Stomach (tissue), 8 donors: ENCODE measurements at regions not wholly inside any gene's neighbourhood (a gene's known extent, or its start where the extent isn't known, plus 50 kb on each side); places are given as distances from the start of the nearest gene placed in this dataset.
A peak's percentile ranks its signal among the peaks of the same experiment; 100 is the strongest.

Source experiments
- DNase-seq, 2 donors: peaks; one replicate each; pipeline versions ENCODE4 v3.0.0 to v3.0.0-alpha.2; 2013 to 2019
- H3K27ac ChIP-seq, 5 donors: fragments of 200-600 bp in 4 of 5; sonication (generic) in 4 of 5; one replicate each; pipeline ENCODE4 v1.5.1; 2013 to 2019; ENCODE audit warnings: mild to moderate bottlenecking in 1 of 5, moderate library complexity in 1 of 5
- H3K27me3 ChIP-seq, 3 donors: fragments of 200-600 bp; sonication (generic); one replicate each; pipeline ENCODE4 v1.5.1; 2017 to 2019; ENCODE audit warnings: mixed run types in 1 of 3
- H3K36me3 ChIP-seq, 4 donors: fragments of 200-600 bp; sonication (generic); 1 replicate in 3 of 4; 2 replicates in 1 of 4; pipeline ENCODE4 v1.5.1; 2016 to 2019
- H3K4me1 ChIP-seq, 4 donors: fragments of 200-600 bp; sonication (generic); one replicate each; pipeline ENCODE4 v1.5.1; 2016 to 2019
- H3K4me3 ChIP-seq, 4 donors: fragments of 200-600 bp; sonication (generic) in 3 of 4; one replicate each; pipeline ENCODE4 v1.5.1; 2016 to 2019; ENCODE audit warnings: mild to moderate bottlenecking in 1 of 4
- H3K9me3 ChIP-seq, 4 donors: fragments of 200-600 bp; sonication (generic); one replicate each; pipeline ENCODE4 v1.5.1; 2016 to 2019
- EP300 ChIP-seq: sonication (generic); formaldehyde crosslinking; IDR thresholded peaks from one replicate; pipeline ENCODE4 v1.6.1; 2017; ENCODE audit warnings: antibody characterized with exemption
- POLR2A ChIP-seq, 4 donors: fragments of 450-650 bp; IDR thresholded peaks; one replicate each; pipeline ENCODE4 v1.6.1; 2016; ENCODE audit warnings: antibody characterized with exemption in 4 of 4, control low read depth in 2 of 4, mild to moderate bottlenecking in 1 of 4, moderate library complexity in 1 of 4
- POLR2AphosphoS5 ChIP-seq, 3 donors: sonication (generic); formaldehyde crosslinking; IDR thresholded peaks; one replicate each; pipeline ENCODE4 v1.6.1; 2016; ENCODE audit warnings: antibody characterized with exemption in 3 of 3
- WGBS, 5 donors: extraction: QIAGEN DNeasy Blood & Tissue Kit in 3 of 5; methylation state at CpG; one replicate each; pipeline versions ENCODE4 v1.1.5 to v1.1.7; 2013 to 2018; 5-methylcytosine and 5-hydroxymethylcytosine counted together
- intact Hi-C: fragments of 100-400 bp; cut with DNase I; formaldehyde crosslinking; loops from one replicate; pipeline ENCODE4 v1.15.1; 2023; ENCODE audit warnings: low total_unique reads
- TF ChIP-seq, protein P1 (sequence below), 7 experiments: fragments of 450-650 bp in 4 of 7; fragments of 200-600 bp in 3 of 7; sonication (generic) in 3 of 7; IDR thresholded peaks; one replicate each; pipeline ENCODE4 v1.5.1; 2016 to 2019; ENCODE audit warnings: antibody characterized with exemption in 7 of 7, control low read depth in 2 of 7, mild to moderate bottlenecking in 1 of 7
- donor health status: healthy with polysubstance abuse.
- donor health status: Bipolar disorder and iron deficiency.
- donor health status: healthy.

DNA sequence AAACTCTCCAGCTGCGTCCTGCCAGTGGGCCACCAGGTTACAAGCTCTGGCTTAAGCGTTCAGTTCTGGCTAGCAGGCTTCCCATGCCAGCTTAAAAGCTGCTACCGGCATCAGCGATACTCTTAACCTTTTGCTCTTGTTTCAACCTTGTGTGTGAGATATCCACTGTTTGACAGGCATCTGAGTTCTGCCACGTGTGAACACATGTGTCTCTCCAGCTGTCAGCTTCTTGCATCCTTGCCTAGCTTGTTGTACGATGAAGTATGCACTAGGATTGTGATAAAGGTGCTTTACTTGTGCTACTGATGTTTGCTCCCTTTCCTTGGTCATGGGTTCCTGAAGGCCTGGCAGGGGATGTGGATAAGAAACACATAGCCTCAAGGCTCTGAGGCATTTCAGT, 201.6 kb downstream of the PRDM2 start:
- no peak for DNase-seq
- Histone ChIP-seq H3K27me3 (peaks cover 0 to 6% (median 0%) of the 10 kb centered on the region in 3 donors), H3K27ac (peak overlapping the region in 1 of 5 donors; percentile 8), H3K9me3 (peaks cover 0 to 6% (median 0%) of the 10 kb centered on the region in 4 donors), H3K4me3 (no peak overlapping the region), H3K36me3 (no peaks in the 10 kb centered on the region), H3K4me1 (no peaks in the 10 kb centered on the region)
- TF ChIP-seq, protein P1, sequence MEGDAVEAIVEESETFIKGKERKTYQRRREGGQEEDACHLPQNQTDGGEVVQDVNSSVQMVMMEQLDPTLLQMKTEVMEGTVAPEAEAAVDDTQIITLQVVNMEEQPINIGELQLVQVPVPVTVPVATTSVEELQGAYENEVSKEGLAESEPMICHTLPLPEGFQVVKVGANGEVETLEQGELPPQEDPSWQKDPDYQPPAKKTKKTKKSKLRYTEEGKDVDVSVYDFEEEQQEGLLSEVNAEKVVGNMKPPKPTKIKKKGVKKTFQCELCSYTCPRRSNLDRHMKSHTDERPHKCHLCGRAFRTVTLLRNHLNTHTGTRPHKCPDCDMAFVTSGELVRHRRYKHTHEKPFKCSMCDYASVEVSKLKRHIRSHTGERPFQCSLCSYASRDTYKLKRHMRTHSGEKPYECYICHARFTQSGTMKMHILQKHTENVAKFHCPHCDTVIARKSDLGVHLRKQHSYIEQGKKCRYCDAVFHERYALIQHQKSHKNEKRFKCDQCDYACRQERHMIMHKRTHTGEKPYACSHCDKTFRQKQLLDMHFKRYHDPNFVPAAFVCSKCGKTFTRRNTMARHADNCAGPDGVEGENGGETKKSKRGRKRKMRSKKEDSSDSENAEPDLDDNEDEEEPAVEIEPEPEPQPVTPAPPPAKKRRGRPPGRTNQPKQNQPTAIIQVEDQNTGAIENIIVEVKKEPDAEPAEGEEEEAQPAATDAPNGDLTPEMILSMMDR (IDR thresholded peaks at IDR 0.05): no peak
- no peak for TF ChIP-seq EP300
- TF ChIP-seq POLR2AphosphoS5 (IDR thresholded peaks at IDR 0.05): no peak
- no peak for TF ChIP-seq POLR2A (IDR thresholded peaks at IDR 0.05)
- 52 to 69% (median 60%) methylated on average over 6 of the region's 6 CpGs for WGBS, 5 donors
- intact Hi-C loops: no loop called here

DNA sequence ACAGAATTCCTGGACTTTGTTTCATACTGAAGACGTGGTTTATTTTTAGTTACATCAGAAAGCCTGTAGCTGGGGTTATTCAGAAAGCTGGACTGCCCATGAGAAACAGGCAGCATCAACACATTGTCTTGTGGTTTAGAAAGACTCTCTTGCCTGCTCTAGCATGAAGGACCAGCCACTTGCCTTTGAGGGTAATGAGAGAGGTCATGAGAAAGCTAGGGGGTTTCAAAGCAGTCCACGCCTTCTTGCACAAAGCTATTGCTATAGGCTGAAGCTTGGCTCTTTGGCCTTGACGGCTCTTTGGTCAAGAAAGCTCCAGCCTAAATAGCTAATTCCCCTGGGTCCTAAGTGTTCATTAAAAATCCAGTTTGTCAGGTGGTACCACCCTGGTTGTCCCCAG, 208.1 kb downstream of the PRDM2 start:
- WGBS, 5 donors: 68 to 82% (median 78%) methylated on average over 3 of the region's 3 CpGs
- H3K9me3 ChIP-seq: peaks cover 0 to 6% (median 0%) of the 10 kb centered on the region in 4 donors
- no peaks in the 10 kb centered on the region for H3K4me1 ChIP-seq
- H3K4me3 ChIP-seq: no peak overlapping the region
- no peak for DNase-seq
- no peaks in the 10 kb centered on the region for H3K36me3 ChIP-seq
- H3K27ac ChIP-seq: no peak overlapping the region
- TF ChIP-seq EP300 (no peak), POLR2AphosphoS5 (IDR thresholded peaks at IDR 0.05) (no peak), POLR2A (IDR thresholded peaks at IDR 0.05) (no peak)
- TF ChIP-seq, protein P1 (IDR thresholded peaks at IDR 0.05): no peak
- intact Hi-C loops: no loop called here
- peaks cover 0 to 3% (median 0%) of the 10 kb centered on the region in 3 donors for H3K27me3 ChIP-seq

DNA sequence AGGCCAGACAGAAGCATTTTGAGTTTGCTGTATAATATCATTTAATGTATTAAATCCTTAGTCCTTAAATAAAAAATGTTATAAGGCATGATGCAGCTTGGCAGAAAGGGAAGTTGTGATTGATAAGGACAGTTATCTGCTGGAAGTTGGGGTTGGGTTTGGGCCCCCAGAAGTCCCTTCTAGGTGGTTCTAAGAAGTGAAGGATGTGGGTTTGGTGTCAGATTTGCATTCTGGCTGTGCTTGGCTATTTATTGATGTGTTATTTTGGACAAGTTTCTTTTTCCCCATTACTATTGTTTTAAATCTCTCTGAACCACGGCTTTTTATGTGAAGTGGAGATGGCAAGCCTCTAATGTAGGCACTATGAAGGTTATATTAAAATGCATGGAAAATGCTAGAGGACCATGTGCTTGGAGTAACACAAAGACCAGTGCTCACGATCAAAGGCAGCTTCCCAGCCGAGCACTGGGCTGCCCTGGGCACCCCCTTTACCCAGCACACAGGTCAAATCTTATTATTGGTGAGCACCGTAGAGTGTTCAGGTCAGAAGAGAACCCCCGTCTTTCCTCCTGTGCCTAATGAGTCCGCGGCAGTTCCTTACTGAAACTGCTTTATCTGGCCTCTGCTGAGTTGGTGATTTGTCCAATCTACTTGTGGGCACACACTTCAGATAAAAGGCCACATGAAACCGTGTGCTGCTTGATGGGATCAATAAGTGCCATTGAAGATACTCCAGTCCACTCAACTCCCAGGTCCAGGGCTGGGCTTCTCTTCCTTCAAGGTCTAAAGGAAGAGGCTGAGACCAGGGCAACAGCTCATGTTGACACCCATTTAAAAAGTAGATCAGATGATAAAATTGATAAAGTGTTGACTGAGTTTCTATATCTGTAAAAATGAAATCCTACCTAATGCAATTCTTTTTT, 212.0 kb downstream of the PRDM2 start:
- Histone ChIP-seq H3K27me3 (peaks cover 0 to 3% (median 0%) of the 10 kb centered on the region in 3 donors), H3K27ac (no peak overlapping the region), H3K36me3 (no peaks in the 10 kb centered on the region), H3K9me3 (no peaks in the 10 kb centered on the region), H3K4me1 (no peaks in the 10 kb centered on the region), H3K4me3 (no peak overlapping the region)
- no peak for DNase-seq
- 60 to 74% (median 68%) methylated on average over 8 of the region's 8 CpGs for WGBS, 5 donors
- intact Hi-C loops: no loop called here
- TF ChIP-seq, protein P1 (IDR thresholded peaks at IDR 0.05): no peak
- TF ChIP-seq POLR2AphosphoS5 (IDR thresholded peaks at IDR 0.05) (no peak), EP300 (no peak), POLR2A (IDR thresholded peaks at IDR 0.05) (no peak)

DNA sequence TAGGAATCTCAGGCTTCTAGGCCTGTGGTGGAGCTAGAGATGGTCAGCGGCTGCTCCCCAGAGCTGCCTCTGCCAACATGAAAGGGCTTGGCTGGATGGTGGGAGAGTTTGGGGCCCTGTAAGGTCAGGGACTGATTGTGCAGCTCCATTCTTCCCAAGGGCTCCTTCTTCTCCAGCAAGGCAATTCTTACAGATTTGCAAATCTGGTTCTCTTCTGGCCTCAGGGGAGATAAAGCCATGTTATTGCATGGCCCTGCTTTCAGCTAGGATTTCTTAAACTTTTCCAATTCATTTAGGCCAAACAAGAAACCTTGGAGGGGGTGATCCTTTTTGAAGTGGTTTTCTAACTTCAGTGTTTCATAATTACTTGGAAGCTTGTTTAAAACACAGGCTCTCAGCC, 213.4 kb downstream of the PRDM2 start:
- Histone ChIP-seq H3K27me3 (peaks cover 0 to 3% (median 0%) of the 10 kb centered on the region in 3 donors), H3K4me1 (no peaks in the 10 kb centered on the region), H3K9me3 (no peaks in the 10 kb centered on the region), H3K36me3 (no peaks in the 10 kb centered on the region), H3K27ac (no peak overlapping the region), H3K4me3 (no peak overlapping the region)
- intact Hi-C loops: no loop called here
- DNase-seq: no peak
- no peak for TF ChIP-seq EP300
- no peak for TF ChIP-seq POLR2A (IDR thresholded peaks at IDR 0.05)
- TF ChIP-seq, protein P1 (IDR thresholded peaks at IDR 0.05): no peak
- TF ChIP-seq POLR2AphosphoS5 (IDR thresholded peaks at IDR 0.05): no peak
- 85 to 100% (median 92%) methylated on average over 1 of the region's 1 CpG for WGBS, 5 donors
